H1 (cell line): ENCODE measurements at regions not wholly inside any gene's neighbourhood (a gene's known extent, or its start where the extent isn't known, plus 50 kb on each side); places are given as distances from the start of the nearest gene placed in this dataset.

Experiments used
- CTCF ChIA-PET: fragments of 300-600 bp; sonication (Branson Sonifier 250); formaldehyde crosslinking; loops from one replicate; lab custom pipeline; 2021; ENCODE audit not compliant: partially characterized antibody; lab: Charles Lee
- POLR2A ChIA-PET: fragments of 300-600 bp; sonication (Branson Sonifier 250); formaldehyde crosslinking; loops from one replicate; lab custom pipeline; 2021; ENCODE audit warnings: inconsistent platforms; ENCODE audit not compliant: partially characterized antibody; lab: Charles Lee
- DNase-seq, 2 experiments: peaks; one replicate each; pipeline versions ENCODE4 v3.0.0 to v3.0.0-alpha.2; 2010 to 2022; ENCODE audit warnings: low spot score in 2 of 2, low read depth in 1 of 2, mixed read lengths in 1 of 2
- FAIRE-seq: peaks from 2 replicates; lab custom pipeline; 2011; peaks lifted over from hg19 to GRCh38; lab: Jason Lieb, UNC
- H2AFZ ChIP-seq: 2 replicates; pipeline ENCODE4 v1.8.1; 2012; ENCODE audit warnings: low read length, inconsistent platforms
- H2AK5ac ChIP-seq: 2 replicates; pipeline ENCODE4 v1.6.1; 2013; ENCODE audit warnings: low read depth, low read length
- H2BK120ac ChIP-seq: replicated peaks from 2 replicates; pipeline ENCODE3; 2013; ENCODE audit warnings: low read depth, low read length, inconsistent platforms
- H2BK12ac ChIP-seq: 2 replicates; pipeline ENCODE4 v1.6.1; 2013; ENCODE audit warnings: low read depth, low read length
- H2BK15ac ChIP-seq: 2 replicates; pipeline ENCODE4 v1.6.1; 2013; ENCODE audit warnings: low read length
- H2BK20ac ChIP-seq: 2 replicates; pipeline ENCODE4 v1.6.1; 2013; ENCODE audit warnings: low read length
- H2BK5ac ChIP-seq: 2 replicates; pipeline ENCODE4 v1.6.1; 2013; ENCODE audit warnings: low read depth, low read length
- H3K14ac ChIP-seq: 2 replicates; pipeline ENCODE4 v1.6.1; 2013; ENCODE audit warnings: inconsistent platforms; ENCODE audit not compliant: insufficient read length
- H3K18ac ChIP-seq: 2 replicates; pipeline ENCODE4 v1.6.1; 2013; ENCODE audit warnings: low read length; ENCODE audit errors: extremely low read depth
- H3K23ac ChIP-seq: 2 replicates; pipeline ENCODE4 v1.6.1; 2013; ENCODE audit warnings: inconsistent platforms; ENCODE audit not compliant: insufficient read length
- H3K23me2 ChIP-seq: 2 replicates; pipeline ENCODE4 v1.6.1; 2013; ENCODE audit warnings: low read depth, low read length
- H3K27ac ChIP-seq: 2 replicates; pipeline ENCODE4 v1.6.1; 2011; ENCODE audit warnings: low read depth, low read length, inconsistent platforms
- H3K27me3 ChIP-seq, 4 experiments: replicated peaks in 1 of 4; 1 replicate in 1 of 4; 2 replicates in 3 of 4; pipeline versions ENCODE4 v1.6.1 to v1.8.1; 2011 to 2013; ENCODE audit warnings: low read length in 3 of 4, mild to moderate bottlenecking in 3 of 4, inconsistent platforms in 2 of 4, mixed read lengths in 2 of 4, moderate library complexity in 1 of 4; ENCODE audit not compliant: control insufficient read depth in 3 of 4, insufficient read depth in 3 of 4; ENCODE audit errors: extremely low read depth in 1 of 4
- H3K36me3 ChIP-seq, 4 experiments: 2 replicates each; pipeline versions ENCODE4 v1.6.1 to v1.8.1; 2011 to 2013; ENCODE audit warnings: mild to moderate bottlenecking in 4 of 4, low read length in 3 of 4, moderate library complexity in 2 of 4, control low read depth in 1 of 4, inconsistent platforms in 1 of 4; ENCODE audit not compliant: insufficient read depth in 4 of 4, control insufficient read depth in 2 of 4
- H3K4ac ChIP-seq: replicated peaks from 2 replicates; pipeline ENCODE3; 2013; ENCODE audit warnings: low read length, low read depth, mixed read lengths, inconsistent platforms; ENCODE audit not compliant: insufficient read length
- H3K4me1 ChIP-seq, 4 experiments: replicated peaks in 1 of 4; 1 replicate in 1 of 4; 2 replicates in 3 of 4; pipeline versions ENCODE4 v1.6.1 to v1.8.1; 2011 to 2013; ENCODE audit warnings: low read length in 3 of 4, inconsistent platforms in 2 of 4, mixed read lengths in 1 of 4; ENCODE audit not compliant: insufficient read depth in 4 of 4, control insufficient read depth in 3 of 4
- H3K4me2 ChIP-seq, 2 experiments: 2 replicates each; pipeline versions ENCODE4 v1.6.1 to v1.8.1; 2011 to 2013; ENCODE audit warnings: low read depth in 2 of 2, low read length in 2 of 2, control low read depth in 1 of 2, inconsistent platforms in 1 of 2, mild to moderate bottlenecking in 1 of 2; ENCODE audit not compliant: insufficient read depth in 1 of 2
- H3K4me3 ChIP-seq, 4 experiments: fragments of 200-600, 300-600 bp in 1 of 4; sonication (generic), shearing (Covaris generic), sonication (Bioruptor Twin) in 1 of 4; 2 replicates each; pipeline versions ENCODE4 v1.5.1 to v1.8.1; 2011 to 2016; ENCODE audit warnings: low read length in 4 of 4, low read depth in 3 of 4, control low read depth in 2 of 4, inconsistent platforms in 2 of 4, mild to moderate bottlenecking in 2 of 4, mixed read lengths in 1 of 4, moderate library complexity in 1 of 4; ENCODE audit not compliant: insufficient read depth in 2 of 4; ENCODE audit errors: extremely low read depth in 1 of 4
- H3K56ac ChIP-seq: replicated peaks from 2 replicates; pipeline ENCODE3; 2013; ENCODE audit warnings: low read depth, mild to moderate bottlenecking, mixed read lengths, low read length, inconsistent platforms; ENCODE audit not compliant: insufficient read length
- H3K79me1 ChIP-seq: 2 replicates; pipeline ENCODE4 v1.6.1; 2013; ENCODE audit warnings: low read depth, low read length, control low read depth
- H3K79me2 ChIP-seq, 2 experiments: 2 replicates each; pipeline versions ENCODE4 v1.6.1 to v1.8.1; 2012 to 2013; ENCODE audit warnings: low read length in 2 of 2, mild to moderate bottlenecking in 2 of 2, inconsistent platforms in 1 of 2; ENCODE audit not compliant: insufficient read depth in 2 of 2, control insufficient read depth in 1 of 2
- H3K9ac ChIP-seq, 4 experiments: replicated peaks in 1 of 4; 1 replicate in 1 of 4; 2 replicates in 3 of 4; pipeline versions ENCODE4 v1.6.1 to v1.8.1; 2011 to 2013; ENCODE audit warnings: low read depth in 3 of 4, low read length in 3 of 4, control low read depth in 2 of 4, mild to moderate bottlenecking in 2 of 4, moderate library complexity in 2 of 4, inconsistent platforms in 1 of 4; ENCODE audit errors: extremely low read depth in 1 of 4
- H3K9me3 ChIP-seq, 2 experiments: 2 replicates each; pipeline versions ENCODE4 v1.6.1 to v1.8.1; 2012 to 2013; ENCODE audit warnings: mild to moderate bottlenecking in 2 of 2, moderate library complexity in 2 of 2, control low read depth in 1 of 2, inconsistent platforms in 1 of 2, low read depth in 1 of 2, low read length in 1 of 2, mixed read lengths in 1 of 2; ENCODE audit not compliant: insufficient read depth in 2 of 2
- H4K20me1 ChIP-seq, 2 experiments: replicated peaks in 1 of 2; 2 replicates each; pipeline versions ENCODE3 to v1.8.1; 2011 to 2013; ENCODE audit warnings: inconsistent platforms in 2 of 2, low read length in 2 of 2, mild to moderate bottlenecking in 1 of 2; ENCODE audit not compliant: insufficient read depth in 2 of 2, control insufficient read depth in 1 of 2
- H4K5ac ChIP-seq: 2 replicates; pipeline ENCODE4 v1.6.1; 2013; ENCODE audit warnings: low read length, low read depth, mixed read lengths, inconsistent platforms; ENCODE audit not compliant: insufficient read length
- H4K8ac ChIP-seq: 2 replicates; pipeline ENCODE4 v1.8.0; 2013; ENCODE audit warnings: mild to moderate bottlenecking, moderate library complexity, low read length, inconsistent platforms; ENCODE audit not compliant: insufficient read depth; ENCODE audit errors: extremely low read depth
- H4K91ac ChIP-seq: replicated peaks from 2 replicates; pipeline ENCODE3; 2013; ENCODE audit warnings: low read length, mixed read lengths, inconsistent platforms; ENCODE audit not compliant: insufficient read length
- SIRT6 ChIP-seq: IDR thresholded peaks from one replicate; pipeline ENCODE4 v1.7.1; 2012; ENCODE audit warnings: low read length, inconsistent platforms
- SP1 ChIP-seq: IDR thresholded peaks from 2 replicates; pipeline ENCODE4 v1.6.1; 2011; ENCODE audit warnings: low read depth, low read length
- TEAD4 ChIP-seq: IDR thresholded peaks from 2 replicates; pipeline ENCODE4 v1.6.1; 2012; ENCODE audit warnings: low read depth, low read length, inconsistent platforms, mixed read lengths
- WGBS, 2 experiments: shearing (Covaris generic) in 1 of 2; methylation state at CpG; one replicate each; pipeline versions ENCODE4 v1.1.6 to v1.1.7; 2013 to 2015; ENCODE audit warnings: low lambda C conversion rate in 2 of 2, mixed read lengths in 2 of 2, inconsistent platforms in 1 of 2, low coverage in 1 of 2, missing lambda C conversion rate in 1 of 2; ENCODE audit not compliant: insufficient replicate concordance in 2 of 2, insufficient coverage in 1 of 2, insufficient read length in 1 of 2; ENCODE audit errors: extremely low coverage in 1 of 2, missing lambda C conversion rate in 1 of 2; 5-methylcytosine and 5-hydroxymethylcytosine counted together

DNA sequence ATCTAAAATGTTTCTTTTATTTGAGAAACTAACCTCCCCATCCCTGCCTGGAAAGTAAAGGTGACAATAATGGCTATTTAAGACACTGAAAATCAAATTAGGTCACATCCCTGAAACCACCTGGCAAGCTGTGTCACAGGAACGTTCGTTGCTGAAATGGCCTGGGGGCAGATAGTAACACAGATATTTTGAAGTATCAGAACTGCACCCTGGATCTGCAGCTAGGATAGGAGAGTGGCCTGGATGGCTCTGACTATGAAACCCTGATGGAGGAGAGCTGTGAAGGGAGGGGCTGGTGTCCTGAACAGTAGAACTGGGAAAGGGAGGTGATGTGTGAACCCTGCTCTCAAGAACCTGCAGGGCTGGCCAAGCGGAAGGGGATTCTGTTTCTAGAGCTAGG is 648.3 kb upstream of the CFAP20DC start:
- Histone ChIP-seq H2BK20ac (no peak overlapping the region), H3K18ac (no peak overlapping the region), H3K23ac (no peak overlapping the region), H4K8ac (no peak overlapping the region), H3K27me3 (no peaks in the 10 kb centered on the region; a peak in 1 of 7 replicates), H3K9ac (no peak overlapping the region), H3K4me2 (no peak overlapping the region), H3K36me3 (no peaks in the 10 kb centered on the region), H3K79me2 (no peaks in the 10 kb centered on the region), H3K56ac (no peak overlapping the region), H2AFZ (no peak overlapping the region), H3K4me3 (no peak overlapping the region), H3K4me1 (no peaks in the 10 kb centered on the region), H2BK120ac (no peak overlapping the region), H3K23me2 (no peaks in the 10 kb centered on the region), H3K9me3 (no peaks in the 10 kb centered on the region), H2BK15ac (no peak overlapping the region), H4K5ac (no peak overlapping the region), H2AK5ac (no peak overlapping the region), H2BK12ac (no peak overlapping the region), H3K79me1 (no peaks in the 10 kb centered on the region), H4K20me1 (no peaks in the 10 kb centered on the region), H3K27ac (no peak overlapping the region), H2BK5ac (no peak overlapping the region), H4K91ac (no peak overlapping the region), H3K4ac (no peak overlapping the region), H3K14ac (no peak overlapping the region)
- no peak for DNase-seq
- CTCF ChIA-PET: interaction anchor here (0.6 to 1.3 kb wide), 2 partner anchors 108 to 1207 kb away, joined by 3 read pairs; no protein-coding TSS in a partner anchor
- no peak for TF ChIP-seq TEAD4
- TF ChIP-seq SIRT6: no peak
- no peak for TF ChIP-seq SP1
- FAIRE-seq: no peak
- POLR2A ChIA-PET: no interaction called here
- WGBS, 2 experiments: 94% methylated on average over 3 of the region's 3 CpGs; no CpG with 5 or more reads in 1 of the 2 experiments
